ENCODE measurements at regions not wholly inside any gene's neighbourhood (a gene's known extent, or its start where the extent isn't known, plus 50 kb on each side); places are given as distances from the start of the nearest gene placed in this dataset.

DNA sequence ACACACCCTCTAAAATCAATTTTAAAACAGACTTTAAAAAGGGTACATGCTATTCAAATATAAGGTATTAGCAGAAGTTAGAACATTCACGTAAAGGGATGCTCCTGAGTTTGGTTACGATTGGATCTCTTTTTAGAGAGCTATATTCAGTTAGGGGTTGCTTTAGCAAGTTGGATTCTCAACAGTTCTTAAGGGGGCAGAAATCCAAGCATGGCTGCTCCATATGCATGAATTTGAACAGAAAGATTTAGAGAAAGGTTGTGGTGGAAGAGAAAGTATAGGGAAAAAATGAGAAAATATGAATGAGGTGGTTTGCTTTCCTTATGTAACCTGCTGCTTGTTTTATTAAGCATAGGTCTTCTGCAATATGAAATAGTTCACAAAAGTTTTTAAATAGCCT lies 855.1 kb downstream of the SORCS1 start:
- Mint-ChIP-seq H3K27ac (no peak overlapping the region), H3K36me3 (ENCODE audit: low read depth) (no peaks in the 10 kb centered on the region), H3K9me3 (peaks cover 9% of the 10 kb centered on the region), H3K4me1 (ENCODE audit: low read depth) (no peaks in the 10 kb centered on the region), H3K4me3 (no peak overlapping the region), H3K27me3 (no peaks in the 10 kb centered on the region)
- ChIA-PET CTCF (no interaction called here), POLR2A (no interaction called here)
- no peak for DNase-seq
- no peak for ATAC-seq
- intact Hi-C loops (cut with micrococcal nuclease), result no loop called here
- TF ChIP-seq, protein P1, sequence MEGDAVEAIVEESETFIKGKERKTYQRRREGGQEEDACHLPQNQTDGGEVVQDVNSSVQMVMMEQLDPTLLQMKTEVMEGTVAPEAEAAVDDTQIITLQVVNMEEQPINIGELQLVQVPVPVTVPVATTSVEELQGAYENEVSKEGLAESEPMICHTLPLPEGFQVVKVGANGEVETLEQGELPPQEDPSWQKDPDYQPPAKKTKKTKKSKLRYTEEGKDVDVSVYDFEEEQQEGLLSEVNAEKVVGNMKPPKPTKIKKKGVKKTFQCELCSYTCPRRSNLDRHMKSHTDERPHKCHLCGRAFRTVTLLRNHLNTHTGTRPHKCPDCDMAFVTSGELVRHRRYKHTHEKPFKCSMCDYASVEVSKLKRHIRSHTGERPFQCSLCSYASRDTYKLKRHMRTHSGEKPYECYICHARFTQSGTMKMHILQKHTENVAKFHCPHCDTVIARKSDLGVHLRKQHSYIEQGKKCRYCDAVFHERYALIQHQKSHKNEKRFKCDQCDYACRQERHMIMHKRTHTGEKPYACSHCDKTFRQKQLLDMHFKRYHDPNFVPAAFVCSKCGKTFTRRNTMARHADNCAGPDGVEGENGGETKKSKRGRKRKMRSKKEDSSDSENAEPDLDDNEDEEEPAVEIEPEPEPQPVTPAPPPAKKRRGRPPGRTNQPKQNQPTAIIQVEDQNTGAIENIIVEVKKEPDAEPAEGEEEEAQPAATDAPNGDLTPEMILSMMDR (IDR thresholded peaks at IDR 0.05), result no peak

- Mint-ChIP-seq H3K4me3 (no peak overlapping the region), H3K36me3 (ENCODE audit: low read depth) (no peaks in the 10 kb centered on the region), H3K9me3 (peaks cover 9% of the 10 kb centered on the region), H3K27ac (no peak overlapping the region), H3K27me3 (no peaks in the 10 kb centered on the region), H3K4me1 (ENCODE audit: low read depth) (no peaks in the 10 kb centered on the region)
- DNase-seq, result no peak
- intact Hi-C loops (cut with micrococcal nuclease), result no loop called here
- CTCF ChIA-PET, result no interaction called here
- POLR2A ChIA-PET, result no interaction called here
- TF ChIP-seq, protein P1 (IDR thresholded peaks at IDR 0.05), result no peak
- ATAC-seq, result no peak
Observed at GRCh38 chr10:106308284-106308683, 856.2 kb downstream of the SORCS1 start.

- POLR2A ChIA-PET, result no interaction called here
- TF ChIP-seq, protein P1 (IDR thresholded peaks at IDR 0.05), result no peak
- Mint-ChIP-seq H3K27me3 (no peaks in the 10 kb centered on the region), H3K9me3 (peaks cover 2% of the 10 kb centered on the region), H3K36me3 (ENCODE audit: low read depth) (no peaks in the 10 kb centered on the region), H3K27ac (no peak overlapping the region), H3K4me1 (ENCODE audit: low read depth) (no peaks in the 10 kb centered on the region), H3K4me3 (no peak overlapping the region)
- ATAC-seq, result no peak
- intact Hi-C loops (cut with micrococcal nuclease), result no loop called here
- CTCF ChIA-PET, result no interaction called here
- no peak for DNase-seq
Observed at GRCh38 chr10:106304056-106304455, 860.5 kb downstream of the SORCS1 start.

- ATAC-seq, result no peak
- Mint-ChIP-seq H3K9me3 (peaks cover 2% of the 10 kb centered on the region), H3K27me3 (no peaks in the 10 kb centered on the region), H3K4me3 (no peak overlapping the region), H3K4me1 (ENCODE audit: low read depth) (no peaks in the 10 kb centered on the region), H3K27ac (no peak overlapping the region), H3K36me3 (ENCODE audit: low read depth) (no peaks in the 10 kb centered on the region)
- no peak for DNase-seq
- TF ChIP-seq, protein P1 (IDR thresholded peaks at IDR 0.05), result no peak
- ChIA-PET CTCF (no interaction called here), POLR2A (no interaction called here)
- intact Hi-C loops (cut with micrococcal nuclease), result no loop called here
Observed at GRCh38 chr10:106302961-106303360, 861.5 kb downstream of the SORCS1 start.

GRCh38 chr10:106301146-106301545 lies 863.4 kb downstream of the SORCS1 start:
- no peak overlapping the region for H3K4me3 Mint-ChIP-seq
- no peaks in the 10 kb centered on the region for H3K27me3 Mint-ChIP-seq
- TF ChIP-seq, protein P1 (IDR thresholded peaks at IDR 0.05), result no peak
- H3K36me3 Mint-ChIP-seq (ENCODE audit: low read depth), result no peaks in the 10 kb centered on the region
- intact Hi-C loops (cut with micrococcal nuclease), result no loop called here
- H3K9me3 Mint-ChIP-seq, result peaks cover 2% of the 10 kb centered on the region
- H3K27ac Mint-ChIP-seq, result no peak overlapping the region
- ATAC-seq (no peak), DNase-seq (no peak)
- no peaks in the 10 kb centered on the region for H3K4me1 Mint-ChIP-seq (ENCODE audit: low read depth)
- CTCF ChIA-PET, result interaction anchor here (0.6 kb wide), 1 partner anchor 1380 kb away, joined by 3 read pairs; no protein-coding TSS in a partner anchor
- POLR2A ChIA-PET, result no interaction called here
